ENCODE measurements at regions not wholly inside any gene's neighbourhood (a gene's known extent, or its start where the extent isn't known, plus 50 kb on each side); places are given as distances from the start of the nearest gene placed in this dataset.
"Not testable (repeated sequence)": the region's sequence is repeated elsewhere in the genome, so short reads cannot be mapped to it uniquely, and the experiment has no call there.

DNA sequence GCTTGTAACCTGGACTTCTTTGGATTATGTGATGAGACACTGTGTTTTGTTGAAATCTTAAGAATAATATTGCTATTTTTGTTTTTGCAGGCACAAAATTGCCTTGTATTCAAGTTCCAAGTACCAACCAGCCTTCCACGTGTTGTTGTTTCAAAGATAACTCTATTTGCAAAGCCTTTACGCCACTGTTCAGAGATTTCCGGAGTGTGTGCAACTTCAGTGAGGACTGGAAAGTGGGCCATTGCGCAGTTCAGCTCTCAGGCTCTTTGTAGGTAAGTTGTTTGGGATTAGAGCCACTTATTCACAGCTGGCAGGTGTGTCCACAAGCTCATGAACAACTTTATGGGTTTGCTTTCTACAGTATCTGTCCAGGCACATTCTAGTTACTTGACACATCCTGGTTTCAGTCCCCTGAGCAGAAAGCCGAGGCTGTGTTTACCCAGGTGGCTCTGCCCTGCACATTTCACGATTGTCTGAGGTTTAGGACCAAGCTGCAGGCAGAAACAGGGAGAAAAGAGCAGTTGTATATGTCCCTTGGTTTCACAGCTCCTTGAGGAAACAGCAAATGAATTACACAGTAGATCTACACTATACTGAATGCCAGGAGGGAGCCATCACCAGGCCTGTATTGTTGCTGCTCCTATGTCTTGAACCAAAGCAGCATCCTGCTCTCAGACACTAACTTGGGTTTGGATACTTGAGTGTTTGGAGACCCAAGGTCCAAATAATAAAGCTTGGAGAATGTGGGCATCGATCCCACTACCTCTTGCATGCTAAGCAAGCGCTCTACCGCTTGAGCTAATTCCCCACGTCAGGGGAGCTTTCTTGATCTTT is 136.1 kb upstream of the ZNF322 start:
- not testable (repeated sequence) for FAIRE-seq; DNase-seq (ENCODE audit: low spot score)

DNA sequence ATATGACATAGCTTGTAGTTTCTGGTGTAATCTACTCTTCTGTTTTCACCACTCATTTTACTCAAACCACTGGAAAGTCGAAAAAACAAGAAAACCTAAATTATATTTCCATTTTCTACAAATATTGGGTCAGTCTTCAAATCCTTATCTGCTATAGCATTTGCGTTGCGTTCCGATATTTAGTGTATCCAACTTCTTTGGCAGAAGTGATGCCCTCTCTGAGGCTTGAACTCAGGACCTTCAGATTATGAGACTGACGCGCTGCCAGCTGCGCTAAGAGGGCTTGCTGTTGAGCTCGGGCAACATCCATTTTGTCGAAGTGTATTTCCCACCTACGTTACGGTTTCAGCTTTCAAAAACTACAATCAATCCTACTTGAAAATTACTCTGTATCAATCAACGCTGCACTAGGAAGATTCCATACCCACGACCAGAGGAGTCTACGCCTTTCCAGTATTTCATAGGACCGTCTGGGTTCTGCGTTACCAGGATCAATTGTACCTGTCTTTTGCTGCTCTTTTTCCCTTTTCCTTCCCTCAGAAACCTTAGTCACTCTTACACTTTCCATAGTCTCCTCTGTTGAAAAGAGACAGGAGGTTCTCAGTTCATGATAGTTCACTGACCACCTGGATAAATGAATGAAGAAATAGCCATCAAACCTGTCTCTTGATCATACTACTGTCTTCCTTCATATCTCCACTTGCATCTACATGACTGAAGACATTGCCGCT is 140.5 kb upstream of the ZNF322 start:
- not testable (repeated sequence) for FAIRE-seq; DNase-seq (ENCODE audit: low spot score)

DNA sequence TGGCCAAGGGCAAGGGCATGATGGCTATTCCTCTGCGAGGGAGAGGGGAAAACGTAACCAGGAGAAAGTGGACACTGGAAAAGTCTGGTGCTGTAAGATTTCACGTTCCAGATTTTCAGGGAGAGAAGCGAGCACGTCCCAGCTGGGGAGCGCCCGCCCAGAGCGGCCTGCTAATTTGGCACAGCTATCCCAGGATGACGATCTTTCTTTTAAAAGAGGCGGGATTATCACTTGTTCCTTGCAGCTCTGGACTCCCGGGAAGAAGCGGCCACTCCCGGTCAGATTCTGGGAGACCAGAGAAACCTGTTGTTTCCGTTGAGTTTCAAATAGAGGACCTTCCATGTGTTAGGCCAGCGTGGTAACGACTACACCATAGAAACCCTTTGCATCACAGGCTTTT is 144.2 kb upstream of the ZNF322 start:
- DNase-seq (ENCODE audit: low spot score); FAIRE-seq: not testable (repeated sequence)

DNA sequence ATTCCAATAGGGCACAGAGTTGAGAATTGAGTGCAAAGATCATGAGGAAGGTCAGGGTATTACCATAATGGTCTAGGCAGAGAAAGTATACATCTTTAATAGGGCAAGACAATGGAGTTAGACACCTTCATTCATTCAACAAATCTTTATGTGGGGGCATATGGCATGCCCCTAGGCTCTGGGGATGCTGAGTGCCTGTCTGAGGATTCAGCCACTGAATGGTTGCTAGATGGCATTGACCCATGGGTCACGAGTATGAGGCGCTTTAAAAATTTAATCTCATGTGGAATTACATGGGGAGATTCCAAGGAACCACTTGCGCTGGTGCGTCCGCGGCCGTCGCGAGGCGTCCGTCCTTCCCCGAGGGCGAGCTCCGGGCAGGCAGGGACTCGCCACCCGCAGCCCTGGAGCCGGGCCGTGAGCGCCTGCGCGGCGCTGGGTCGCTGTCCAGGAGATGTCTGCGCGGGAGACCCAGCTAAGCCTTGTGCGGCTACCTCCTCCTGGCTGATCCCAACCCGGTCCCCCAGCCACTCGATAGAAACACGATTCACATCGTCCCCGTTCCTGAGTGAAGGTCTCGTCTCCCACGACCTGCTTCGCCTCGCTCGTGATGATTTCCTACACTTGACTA is 152.1 kb upstream of the ZNF322 start:
- FAIRE-seq; DNase-seq (ENCODE audit: low spot score): not testable (repeated sequence)

DNA sequence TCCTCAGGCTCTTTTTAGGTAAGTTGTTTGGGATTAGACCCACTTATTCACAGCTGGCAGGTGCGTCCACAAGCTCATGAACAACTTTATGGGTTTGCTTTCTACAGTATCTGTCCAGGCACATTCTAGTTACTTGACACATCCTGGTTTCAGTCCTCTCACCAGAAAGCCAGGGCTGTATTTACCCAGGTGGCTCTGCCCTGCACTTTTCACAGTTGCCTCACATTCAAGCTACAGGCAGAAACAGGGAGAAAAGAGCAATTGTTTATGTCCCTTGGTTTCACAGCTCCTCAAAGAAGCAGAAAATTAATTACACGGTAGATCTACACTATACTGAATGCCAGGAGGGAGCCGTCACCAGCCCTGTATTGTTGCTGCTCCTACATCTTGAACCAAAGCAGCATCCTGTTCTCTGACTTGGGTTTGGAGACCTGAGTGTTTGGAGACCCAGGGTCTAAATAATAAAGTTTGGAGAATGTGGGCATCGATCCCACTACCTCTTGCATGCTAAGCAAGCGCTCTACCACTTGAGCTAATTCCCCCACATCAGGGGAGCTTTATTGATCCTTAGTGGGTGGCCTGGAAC is 159.2 kb upstream of the ZNF322 start:
- DNase-seq (ENCODE audit: low spot score); FAIRE-seq: not testable (repeated sequence)

DNA sequence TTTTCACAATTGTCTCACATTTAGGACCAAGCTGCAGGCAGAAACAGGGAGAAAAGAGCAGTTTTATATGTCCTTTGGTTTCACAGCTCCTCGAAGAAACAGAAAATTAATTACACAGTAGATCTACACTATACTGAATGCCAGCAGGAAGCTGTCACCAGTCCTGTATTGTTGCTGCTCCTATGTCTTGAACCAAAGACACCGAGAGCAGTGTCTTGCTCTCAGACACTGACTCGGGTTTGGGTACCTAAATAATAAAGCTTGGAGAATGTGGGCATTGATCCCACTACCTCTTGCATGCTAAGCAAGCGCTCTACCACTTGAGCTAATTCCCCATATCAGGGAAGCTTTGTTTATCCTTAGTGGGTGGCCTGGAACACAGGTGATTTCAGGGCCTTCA is 168.4 kb upstream of the ZNF322 start:
- not testable (repeated sequence) for DNase-seq (ENCODE audit: low spot score); FAIRE-seq

DNA sequence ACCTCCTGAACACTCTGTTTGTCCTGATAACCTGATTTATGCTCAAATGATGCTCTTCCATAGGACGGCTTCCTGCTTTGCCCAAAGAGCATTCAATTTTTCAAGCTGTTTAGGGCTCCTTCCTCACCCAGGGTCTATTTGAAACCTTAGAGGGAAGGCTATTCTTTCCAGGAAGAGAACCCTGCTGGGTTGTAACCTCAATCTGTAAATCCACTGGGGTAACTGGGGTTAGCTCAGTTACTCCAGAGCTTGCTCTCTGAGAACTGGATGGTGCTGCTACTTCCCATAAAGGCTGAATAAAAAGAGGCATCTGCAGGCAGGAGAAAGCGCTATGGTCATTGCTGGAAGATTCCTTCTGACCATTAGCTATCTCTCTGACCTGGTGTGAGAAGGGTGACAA is 169.9 kb upstream of the ZNF322 start:
- FAIRE-seq; DNase-seq (ENCODE audit: low spot score): not testable (repeated sequence)

DNA sequence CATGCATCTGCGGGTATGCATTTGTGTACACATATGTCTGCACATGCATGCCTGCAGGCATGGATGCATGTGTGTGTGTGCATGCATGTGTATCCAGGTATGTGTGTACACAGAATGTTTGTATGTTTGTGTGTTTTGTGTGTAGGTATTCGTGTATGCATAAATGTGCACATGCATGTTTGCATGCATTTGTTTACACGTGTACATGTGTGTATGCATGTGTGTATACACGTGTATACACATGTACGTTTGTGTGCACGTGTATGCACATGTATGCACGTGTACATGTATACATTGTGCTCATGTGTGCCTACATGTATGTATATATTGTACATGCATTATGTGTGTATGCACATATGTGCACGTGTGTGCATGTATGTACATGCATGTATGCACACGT is 171.4 kb upstream of the ZNF322 start:
- not testable (repeated sequence) for FAIRE-seq; DNase-seq (ENCODE audit: low spot score)

DNA sequence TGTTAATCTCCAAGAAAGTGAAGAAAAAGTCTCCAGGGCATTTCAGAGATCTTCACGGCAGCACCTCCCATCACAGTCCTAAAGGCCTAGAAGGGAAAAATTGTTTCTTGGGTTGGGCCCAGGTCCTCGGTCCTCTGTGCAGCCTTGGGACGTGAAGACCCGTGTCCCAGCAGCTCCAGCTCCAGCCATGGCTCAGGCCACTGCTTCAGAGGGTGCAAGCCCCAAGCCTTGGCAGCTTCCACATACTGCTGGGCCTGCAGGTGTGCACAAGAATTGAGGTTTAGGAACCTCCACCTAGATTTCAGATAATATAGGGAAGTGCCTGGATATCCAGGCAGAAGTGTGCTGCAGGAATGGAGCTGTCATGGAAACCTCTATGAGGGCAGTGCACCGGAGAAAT is 176.2 kb upstream of the ZNF322 start:
- not testable (repeated sequence) for FAIRE-seq; DNase-seq (ENCODE audit: low spot score)

DNA sequence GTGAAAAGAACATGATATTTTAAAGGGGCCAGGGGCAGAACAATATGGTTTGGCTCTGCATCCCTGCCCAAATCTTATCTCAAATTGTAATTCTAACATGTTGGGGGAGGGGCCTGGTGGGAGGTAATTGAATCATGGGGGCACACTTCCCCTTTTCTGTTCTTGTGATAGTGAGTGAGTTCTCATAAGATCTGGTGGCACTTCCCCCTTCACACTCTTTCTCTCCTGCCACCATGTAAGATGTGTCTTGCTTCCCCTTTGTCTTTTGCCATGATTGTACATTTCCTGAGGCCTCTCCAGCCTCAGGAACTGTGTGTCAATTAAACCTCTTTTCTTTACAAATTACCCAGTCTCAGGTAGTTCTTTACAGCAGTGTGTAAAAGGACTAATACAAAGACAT is 177.1 kb upstream of the ZNF322 start:
- FAIRE-seq; DNase-seq (ENCODE audit: low spot score): not testable (repeated sequence)

DNA sequence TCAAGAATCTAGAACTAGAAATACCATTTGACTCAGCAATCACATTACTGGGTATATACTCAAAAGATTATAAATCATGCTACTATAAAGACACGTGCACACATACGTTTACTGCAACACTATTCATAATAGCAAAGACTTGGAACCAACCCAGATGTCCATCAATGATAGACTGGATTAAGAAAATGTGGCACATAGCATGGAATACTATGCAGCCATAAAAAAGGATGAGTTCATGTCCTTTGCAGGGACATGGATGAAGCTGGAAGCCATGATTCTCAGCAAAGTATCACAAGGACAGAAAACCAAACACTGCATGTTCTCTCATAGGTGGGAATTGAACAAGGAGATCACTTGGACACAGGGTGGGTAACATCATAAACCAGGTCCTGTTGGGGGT is 185.3 kb upstream of the ZNF322 start:
- not testable (repeated sequence) for FAIRE-seq; DNase-seq (ENCODE audit: low spot score)

DNA sequence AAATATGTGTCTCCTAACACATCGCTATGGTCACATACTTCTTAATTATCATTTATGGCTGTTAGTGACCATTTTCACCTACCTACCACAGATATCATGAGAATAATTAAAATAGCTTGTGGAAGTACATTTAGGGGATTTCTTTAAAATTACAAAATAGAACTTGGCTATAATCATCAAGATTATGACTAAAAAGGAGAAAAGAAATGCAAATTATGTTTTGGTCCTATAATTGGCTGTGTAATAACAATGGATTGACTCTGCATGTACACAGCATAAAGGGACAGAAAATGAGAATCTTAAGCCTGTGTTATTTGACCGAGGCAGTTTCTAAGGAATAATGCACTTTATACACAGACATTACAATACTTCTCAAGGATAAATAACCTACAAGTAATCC is 197.7 kb upstream of the ZNF322 start:
- FAIRE-seq; DNase-seq (ENCODE audit: low spot score): not testable (repeated sequence)

DNA sequence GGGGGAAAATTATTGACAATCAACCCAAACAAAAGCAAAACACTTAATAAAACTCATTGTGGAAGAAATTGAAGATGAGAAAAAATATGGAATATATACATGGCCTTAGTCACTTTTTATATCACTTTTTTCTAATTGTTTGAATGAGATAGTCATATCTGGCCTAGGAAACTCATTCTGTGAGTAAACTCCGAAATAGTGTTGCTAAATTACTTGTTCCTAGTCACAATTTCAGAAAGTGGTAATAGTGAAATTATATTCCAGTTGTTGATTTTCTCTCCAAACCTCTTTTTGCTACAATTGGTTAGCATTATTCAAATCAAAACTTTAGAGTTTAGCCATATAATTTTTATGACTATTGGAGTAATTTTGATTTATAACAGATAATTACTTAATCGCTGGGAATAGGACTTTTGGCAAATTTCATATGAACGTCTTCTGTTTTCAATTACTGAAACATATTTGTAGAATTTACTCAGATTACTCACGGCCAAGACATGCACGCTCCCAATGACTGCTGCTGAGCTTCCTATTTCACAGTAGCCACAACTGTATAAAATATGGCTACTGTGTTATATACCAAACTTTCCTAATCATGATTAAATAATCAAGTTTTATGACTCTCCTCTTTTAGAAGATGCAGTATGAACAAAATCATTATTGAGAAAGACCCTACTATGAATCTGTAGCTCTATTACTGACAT is 199.7 kb upstream of the ZNF322 start:
- not testable (repeated sequence) for DNase-seq (ENCODE audit: low spot score); FAIRE-seq

DNA sequence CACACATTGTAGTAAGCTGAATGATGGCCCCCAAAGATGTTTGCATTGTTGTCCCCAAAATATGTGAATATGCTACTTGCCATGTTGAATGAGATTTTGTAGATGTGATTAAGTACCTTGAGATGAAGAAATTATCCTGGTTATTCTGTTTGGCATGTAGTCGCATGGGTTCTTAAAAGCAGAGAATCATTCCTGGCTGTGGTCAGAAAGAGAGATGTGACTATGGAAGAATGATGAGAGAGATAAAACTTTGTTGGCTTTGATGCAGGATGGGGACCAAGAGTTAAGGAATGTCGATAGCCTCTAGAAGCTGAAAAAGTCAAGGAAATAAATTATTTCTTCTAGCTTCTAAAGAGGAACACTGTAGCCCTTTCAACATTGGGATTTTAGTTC is 200.2 kb upstream of the ZNF322 start:
- FAIRE-seq; DNase-seq (ENCODE audit: low spot score): not testable (repeated sequence)

DNA sequence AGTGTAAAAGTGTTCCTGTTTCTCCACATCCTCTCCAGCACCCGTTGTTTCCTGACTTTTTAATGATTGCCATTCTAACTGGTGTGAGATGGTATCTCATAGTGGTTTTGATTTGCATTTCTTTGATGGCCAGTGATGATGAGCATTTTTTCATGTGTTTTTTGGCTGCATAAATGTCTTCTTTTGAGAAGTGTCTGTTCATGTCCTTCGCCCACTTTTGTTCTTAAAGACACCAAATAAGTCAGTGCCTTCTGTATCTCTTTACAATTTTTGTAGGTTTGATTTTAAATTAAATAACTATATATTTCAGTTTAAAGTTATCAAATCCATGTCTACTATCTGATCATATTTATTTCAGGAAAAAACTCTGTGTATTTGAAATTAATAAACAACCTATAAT is 202.4 kb upstream of the ZNF322 start:
- FAIRE-seq: not testable (repeated sequence)

DNA sequence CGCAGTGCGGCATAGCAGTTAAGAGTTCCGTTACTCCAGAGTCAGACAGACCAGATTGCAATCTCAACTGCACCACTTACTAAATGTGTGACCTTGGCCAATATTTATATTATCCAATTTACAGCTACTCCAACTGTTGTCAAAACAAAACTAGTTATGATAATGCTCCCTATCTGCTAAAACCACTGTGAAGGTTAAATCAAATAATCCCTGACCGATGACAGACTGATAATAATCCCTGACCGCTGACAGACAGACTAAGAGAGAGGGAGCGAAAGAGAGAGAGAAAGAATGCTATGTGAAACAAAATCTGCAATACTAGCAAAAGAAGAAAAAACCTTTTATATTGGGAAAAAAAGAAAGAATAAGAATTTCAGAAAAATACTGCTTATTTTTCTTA is 204.1 kb upstream of the ZNF322 start:
- not testable (repeated sequence) for DNase-seq (ENCODE audit: low spot score); FAIRE-seq

More for the DNA sequence above, 202.4 kb upstream of the ZNF322 start:
- DNase-seq (ENCODE audit: low spot score): not testable (repeated sequence)

DNA sequence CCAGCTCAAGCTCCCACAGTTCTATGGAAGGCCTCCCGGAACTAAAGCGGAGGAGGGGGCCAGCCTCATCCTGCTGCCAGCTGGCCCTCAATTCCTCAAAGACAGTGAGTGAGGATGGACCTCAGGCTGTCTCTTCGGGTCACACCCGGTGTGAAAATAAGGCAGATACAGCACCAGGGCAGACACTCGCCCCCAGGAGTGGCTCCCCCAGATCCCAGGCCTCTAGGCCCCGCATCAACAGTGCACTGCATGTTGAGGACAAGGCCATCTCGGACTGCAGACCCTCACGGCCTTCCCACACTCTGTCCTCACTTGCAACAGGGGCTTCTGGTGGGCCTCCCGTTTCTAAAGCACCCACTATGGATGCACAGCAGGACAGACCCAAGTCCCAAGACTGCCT is 239.2 kb upstream of the ZNF322 start:
- FAIRE-seq; DNase-seq (ENCODE audit: low spot score): not testable (repeated sequence)

DNA sequence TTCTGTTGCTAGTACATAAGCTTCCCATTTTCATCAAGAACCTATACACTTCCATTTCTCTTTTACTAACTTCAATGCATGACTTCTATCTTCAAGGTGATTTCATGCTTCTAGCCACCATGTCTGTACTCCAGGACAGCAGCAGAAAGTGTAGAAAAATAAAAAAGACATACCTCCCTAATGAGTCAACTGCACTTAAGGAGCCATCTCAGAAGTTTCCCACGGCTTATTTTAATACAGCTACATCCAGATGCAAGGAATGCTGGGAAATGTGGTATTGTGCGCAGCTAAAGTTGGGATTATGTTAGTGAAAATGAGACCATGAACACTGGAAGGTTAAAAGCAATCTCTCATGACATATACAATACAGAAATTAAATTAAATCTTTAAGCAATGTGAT is 264.7 kb upstream of the ZNF322 start:
- not testable (repeated sequence) for DNase-seq (ENCODE audit: low spot score); FAIRE-seq

DNA sequence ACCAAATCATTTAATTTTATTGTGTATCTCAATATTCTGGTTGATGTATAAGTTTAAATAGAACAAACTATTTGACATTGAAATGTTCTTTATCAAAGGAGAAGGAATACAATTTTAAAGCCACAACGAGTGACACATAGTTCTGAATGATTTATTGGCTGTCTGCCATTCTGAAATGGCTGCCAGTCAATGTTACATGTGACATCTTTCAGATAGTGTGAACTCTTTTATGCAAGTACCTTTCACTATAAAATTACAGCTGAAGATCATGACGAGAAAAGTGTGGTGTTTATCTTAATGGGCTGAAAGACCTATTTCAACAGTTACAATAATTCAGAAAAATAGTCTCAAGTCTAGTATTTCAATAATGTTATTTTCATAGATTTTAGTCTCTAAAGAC is 268.6 kb upstream of the ZNF322 start:
- DNase-seq (ENCODE audit: low spot score); FAIRE-seq: not testable (repeated sequence)

DNA sequence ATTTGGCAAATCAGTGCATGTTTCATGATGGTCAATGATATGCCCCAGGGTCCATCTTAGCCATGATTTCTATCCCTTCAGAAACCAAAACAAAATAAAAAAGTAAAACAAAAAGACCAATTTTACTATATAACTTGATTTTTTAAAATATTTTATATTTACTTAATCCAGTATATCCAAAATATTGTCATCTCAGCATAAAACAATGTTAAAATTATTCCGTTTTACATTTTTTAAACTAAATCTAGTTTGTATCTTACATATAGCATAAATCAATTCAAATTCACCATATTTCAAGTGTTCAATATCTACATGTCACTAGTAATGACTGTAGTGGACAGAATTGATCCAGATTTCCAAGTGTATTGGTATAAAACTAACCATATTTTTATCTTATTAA is 277.7 kb upstream of the ZNF322 start:
- DNase-seq (ENCODE audit: low spot score); FAIRE-seq: not testable (repeated sequence)

Data from RCC 7860 (cell line).